Lung (tissue), 11 donors: ENCODE measurements at regions not wholly inside any gene's neighbourhood (a gene's known extent, or its start where the extent isn't known, plus 50 kb on each side); places are given as distances from the start of the nearest gene placed in this dataset.

Experiments used
- ATAC-seq: fragments of 200-7000 bp; cut with Tn5 transposase; one replicate; pipeline ENCODE4 v1.9.1; 2020; ENCODE audit warnings: moderate number of reproducible peaks; ENCODE audit not compliant: insufficient read depth, low FRiP score
- DNase-seq, 3 donors: peaks; one replicate each; pipeline ENCODE4 v3.0.0-alpha.2; 2013 to 2017
- H3K27ac ChIP-seq, 2 donors: one replicate each; pipeline ENCODE4 v1.5.1; 2013; ENCODE audit warnings: mild to moderate bottlenecking in 2 of 2, moderate library complexity in 2 of 2, control low read depth in 1 of 2, inconsistent platforms in 1 of 2, low read depth in 1 of 2, low read length in 1 of 2
- H3K27me3 ChIP-seq, 3 donors: one replicate each; pipeline ENCODE4 v1.5.1; 2013; ENCODE audit warnings: low read length in 2 of 3; ENCODE audit not compliant: control insufficient read depth in 3 of 3, insufficient read depth in 3 of 3
- H3K36me3 ChIP-seq, 4 donors: one replicate each; pipeline ENCODE4 v1.5.1; 2013; ENCODE audit warnings: low read length in 4 of 4, mild to moderate bottlenecking in 1 of 4, moderate library complexity in 1 of 4; ENCODE audit not compliant: control insufficient read depth in 4 of 4, insufficient read depth in 4 of 4
- H3K4me1 ChIP-seq, 5 donors: one replicate each; pipeline ENCODE4 v1.5.1; 2013; ENCODE audit warnings: low read length in 5 of 5, mild to moderate bottlenecking in 2 of 5, moderate library complexity in 1 of 5; ENCODE audit not compliant: control insufficient read depth in 5 of 5, insufficient read depth in 5 of 5
- H3K4me3 ChIP-seq: one replicate; pipeline ENCODE4 v1.5.1; 2013; ENCODE audit warnings: mild to moderate bottlenecking, control low read depth, moderate library complexity
- H3K9ac ChIP-seq, 2 donors: one replicate each; pipeline ENCODE4 v1.5.1; 2013; ENCODE audit warnings: low read length in 2 of 2, control low read depth in 1 of 2; ENCODE audit not compliant: insufficient read depth in 1 of 2
- H3K9me3 ChIP-seq, 4 donors: one replicate each; pipeline ENCODE4 v1.5.1; 2013; ENCODE audit warnings: low read length in 3 of 4, mild to moderate bottlenecking in 1 of 4, moderate library complexity in 1 of 4; ENCODE audit not compliant: control insufficient read depth in 4 of 4, insufficient read depth in 3 of 4
- WGBS, 2 donors: extraction: QIAGEN DNeasy Blood & Tissue Kit; methylation state at CpG; one replicate each; pipeline ENCODE4 v1.1.7; 2013; 5-methylcytosine and 5-hydroxymethylcytosine counted together
- TF ChIP-seq, protein P1 (sequence below): IDR thresholded peaks from 2 replicates; pipeline ENCODE4 v1.5.1; 2012; ENCODE audit warnings: mild to moderate bottlenecking; ENCODE audit errors: control extremely low read depth, extremely low read depth
- donor health status: control.
- donor health status: control.
- donor health status: Bipolar disorder and iron deficiency.
- donor health status: healthy.
- donor health status: DM: yes; HTN: yes; CAD: no.

GRCh38 chr13:88376760-88377388, 705.7 kb downstream of the SLITRK5 start:
- Histone ChIP-seq H3K4me1 (no peaks in the 10 kb centered on the region), H3K9ac (no peak overlapping the region), H3K4me3 (no peak overlapping the region), H3K27me3 (no peaks in the 10 kb centered on the region), H3K36me3 (no peaks in the 10 kb centered on the region), H3K9me3 (no peaks in the 10 kb centered on the region), H3K27ac (no peak overlapping the region)
- no peak for DNase-seq
- WGBS, 2 donors = 52 to 59% methylated on average over 2 of the region's 2 CpGs
- TF ChIP-seq, protein P1, sequence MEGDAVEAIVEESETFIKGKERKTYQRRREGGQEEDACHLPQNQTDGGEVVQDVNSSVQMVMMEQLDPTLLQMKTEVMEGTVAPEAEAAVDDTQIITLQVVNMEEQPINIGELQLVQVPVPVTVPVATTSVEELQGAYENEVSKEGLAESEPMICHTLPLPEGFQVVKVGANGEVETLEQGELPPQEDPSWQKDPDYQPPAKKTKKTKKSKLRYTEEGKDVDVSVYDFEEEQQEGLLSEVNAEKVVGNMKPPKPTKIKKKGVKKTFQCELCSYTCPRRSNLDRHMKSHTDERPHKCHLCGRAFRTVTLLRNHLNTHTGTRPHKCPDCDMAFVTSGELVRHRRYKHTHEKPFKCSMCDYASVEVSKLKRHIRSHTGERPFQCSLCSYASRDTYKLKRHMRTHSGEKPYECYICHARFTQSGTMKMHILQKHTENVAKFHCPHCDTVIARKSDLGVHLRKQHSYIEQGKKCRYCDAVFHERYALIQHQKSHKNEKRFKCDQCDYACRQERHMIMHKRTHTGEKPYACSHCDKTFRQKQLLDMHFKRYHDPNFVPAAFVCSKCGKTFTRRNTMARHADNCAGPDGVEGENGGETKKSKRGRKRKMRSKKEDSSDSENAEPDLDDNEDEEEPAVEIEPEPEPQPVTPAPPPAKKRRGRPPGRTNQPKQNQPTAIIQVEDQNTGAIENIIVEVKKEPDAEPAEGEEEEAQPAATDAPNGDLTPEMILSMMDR = no peak
- no peak for ATAC-seq

GRCh38 chr13:88377852-88378251, 706.7 kb downstream of the SLITRK5 start:
- H3K4me1 ChIP-seq = no peaks in the 10 kb centered on the region
- H3K9ac ChIP-seq = no peak overlapping the region
- no peaks in the 10 kb centered on the region for H3K9me3 ChIP-seq
- H3K27me3 ChIP-seq = no peaks in the 10 kb centered on the region
- 90 to 93% methylated on average over 2 of the region's 2 CpGs for WGBS, 2 donors
- ATAC-seq (no peak), DNase-seq (no peak)
- no peaks in the 10 kb centered on the region for H3K36me3 ChIP-seq
- H3K4me3 ChIP-seq = no peak overlapping the region
- TF ChIP-seq, protein P1 = no peak
- no peak overlapping the region for H3K27ac ChIP-seq

- ATAC-seq (no peak), DNase-seq (no peak)
- H3K4me3 ChIP-seq = no peak overlapping the region
- no peak overlapping the region for H3K9ac ChIP-seq
- H3K27ac ChIP-seq = no peak overlapping the region
- H3K36me3 ChIP-seq = no peaks in the 10 kb centered on the region
- TF ChIP-seq, protein P1 = no peak
- no peaks in the 10 kb centered on the region for H3K27me3 ChIP-seq
- no peaks in the 10 kb centered on the region for H3K4me1 ChIP-seq
- H3K9me3 ChIP-seq = no peaks in the 10 kb centered on the region
These were observed 713.4 kb downstream of the SLITRK5 start for GRCh38 chr13:88384542-88384941.

DNA sequence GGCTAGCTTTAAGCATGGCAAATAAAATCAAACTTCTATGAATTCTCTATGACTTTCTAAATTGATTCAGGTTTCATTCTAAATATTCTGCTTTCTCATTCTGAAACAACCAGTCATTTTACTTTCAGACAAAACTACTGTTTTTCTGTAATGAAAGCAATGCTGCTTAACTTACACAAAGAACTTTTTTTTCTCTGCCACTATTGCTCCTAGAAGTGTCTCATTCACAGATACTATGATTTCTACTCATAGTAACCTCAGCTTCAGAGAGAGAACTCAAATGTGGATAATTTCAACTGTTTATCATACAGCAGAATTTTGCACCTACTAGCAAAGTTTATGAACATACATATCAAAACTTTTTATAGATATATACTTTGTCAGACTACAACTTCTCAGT, 724.6 kb downstream of the SLITRK5 start:
- TF ChIP-seq, protein P1 = no peak
- Histone ChIP-seq H3K36me3 (no peaks in the 10 kb centered on the region), H3K27ac (no peak overlapping the region), H3K9ac (no peak overlapping the region), H3K27me3 (no peaks in the 10 kb centered on the region), H3K4me3 (no peak overlapping the region), H3K4me1 (no peaks in the 10 kb centered on the region), H3K9me3 (peaks cover 0 to 4% (median 1%) of the 10 kb centered on the region in 4 donors)
- DNase-seq (no peak), ATAC-seq (no peak)
